ENCODE measurements at regions not wholly inside any gene's neighbourhood (a gene's known extent, or its start where the extent isn't known, plus 50 kb on each side); places are given as distances from the start of the nearest gene placed in this dataset.
"Not testable (repeated sequence)": the region's sequence is repeated elsewhere in the genome, so short reads cannot be mapped to it uniquely, and the experiment has no call there.

DNA sequence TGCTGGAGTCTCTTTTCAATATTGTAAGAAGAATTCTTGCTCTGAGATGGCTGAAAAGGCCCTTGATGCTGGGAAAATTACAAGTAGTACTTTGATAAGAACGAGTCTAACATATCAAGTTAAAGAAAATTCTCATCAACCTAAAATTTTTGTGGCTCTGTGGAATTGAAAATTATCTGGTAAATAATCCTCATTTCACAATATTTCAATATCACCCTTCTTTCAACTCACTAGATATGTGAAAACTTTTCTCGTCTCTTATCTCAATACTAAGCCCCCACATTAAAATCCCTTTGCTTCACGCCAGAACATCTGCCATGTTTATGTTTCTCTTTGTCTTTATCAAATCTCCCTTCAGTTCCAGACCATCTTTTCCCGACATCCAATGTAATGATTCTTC is 448.8 kb downstream of the ZNF516 start:
- no peak for DNase-seq (ENCODE audit: low read depth, low spot score)

DNA sequence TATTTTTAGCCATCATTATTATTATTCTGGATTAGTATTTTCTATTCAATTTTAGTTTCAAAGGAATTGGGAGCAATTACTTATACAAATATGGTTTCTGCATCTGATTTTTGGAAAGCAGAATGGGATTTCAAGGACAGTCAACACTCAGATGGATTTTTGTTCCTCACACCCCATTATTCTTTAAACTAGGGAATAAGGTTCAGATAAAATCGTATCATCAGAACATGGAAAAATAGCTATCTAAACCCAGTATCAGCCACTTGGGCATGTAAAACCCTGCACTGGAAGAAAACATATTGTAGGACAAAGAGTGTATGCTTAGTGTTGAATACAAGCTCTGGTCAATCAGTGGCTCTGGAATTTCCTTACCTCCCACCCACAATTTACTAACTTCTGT is 452.5 kb downstream of the ZNF516 start:
- no peak for DNase-seq (ENCODE audit: low read depth, low spot score)

DNA sequence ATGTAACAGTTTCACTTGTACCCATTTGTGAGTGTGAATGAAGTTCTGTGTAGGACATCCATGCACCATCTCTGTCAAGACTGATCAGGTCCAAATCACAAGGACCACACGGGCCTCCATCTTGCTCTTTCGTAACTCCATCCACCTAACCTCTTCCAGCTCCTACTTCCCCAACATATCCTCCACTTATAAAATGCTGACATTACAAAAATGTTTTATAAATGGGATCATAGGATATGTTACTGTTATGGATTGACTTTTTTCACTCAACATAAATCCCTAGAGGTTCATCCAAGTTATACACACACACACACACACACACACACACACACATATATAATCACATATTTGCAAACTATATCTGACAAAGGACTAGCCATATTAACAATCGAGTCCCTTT is 476.8 kb downstream of the ZNF516 start:
- no peak for DNase-seq (ENCODE audit: low read depth, low spot score)

DNA sequence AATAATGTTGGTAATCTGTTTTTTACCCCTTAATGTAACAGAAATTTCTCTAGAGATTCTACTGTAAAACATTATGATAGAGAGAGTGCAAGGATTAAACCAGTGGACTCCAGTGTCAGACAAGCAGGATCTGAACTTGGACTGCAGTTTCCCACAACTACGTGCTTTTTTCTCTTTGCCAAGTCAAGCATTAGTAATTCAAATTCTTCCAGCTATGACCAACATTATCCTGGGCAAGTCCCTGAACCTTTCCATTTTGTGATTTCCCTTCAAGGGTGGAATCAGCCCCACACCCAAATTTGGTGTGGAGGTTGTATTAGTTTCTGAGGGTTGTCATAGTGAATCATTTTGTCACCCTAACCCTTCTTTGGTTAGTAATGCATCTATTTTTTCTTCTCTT is 482.0 kb downstream of the ZNF516 start:
- DNase-seq (ENCODE audit: low read depth, low spot score) = no peak

DNA sequence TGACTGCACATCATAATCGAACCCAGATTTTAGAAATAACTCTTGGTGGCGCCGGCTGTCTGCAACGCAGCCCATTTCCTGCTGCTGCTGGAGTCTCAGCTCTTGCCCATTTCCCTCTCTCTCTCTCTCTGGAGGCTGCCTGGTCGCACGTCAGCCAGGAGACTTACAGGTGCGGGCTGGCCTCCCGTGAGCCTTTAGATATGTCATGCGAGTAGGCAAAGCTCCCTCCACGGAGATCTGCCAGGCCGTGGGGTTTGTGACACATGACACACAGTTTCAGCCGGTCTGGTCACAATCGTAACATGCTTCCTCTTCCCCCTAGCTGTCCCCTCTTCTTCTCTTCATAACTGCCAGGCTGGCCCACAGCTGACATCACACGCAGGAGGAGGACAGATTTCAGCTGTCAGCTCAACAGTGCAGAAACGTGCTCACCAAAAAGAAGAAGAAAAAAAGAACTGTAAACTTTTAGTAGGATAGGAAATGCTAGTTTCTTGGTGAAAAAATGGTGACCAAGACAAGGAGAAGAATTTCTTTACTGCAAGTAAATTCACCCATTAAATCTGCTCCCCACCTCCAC is 489.3 kb downstream of the ZNF516 start:
- no peak for DNase-seq (ENCODE audit: low read depth, low spot score)

DNA sequence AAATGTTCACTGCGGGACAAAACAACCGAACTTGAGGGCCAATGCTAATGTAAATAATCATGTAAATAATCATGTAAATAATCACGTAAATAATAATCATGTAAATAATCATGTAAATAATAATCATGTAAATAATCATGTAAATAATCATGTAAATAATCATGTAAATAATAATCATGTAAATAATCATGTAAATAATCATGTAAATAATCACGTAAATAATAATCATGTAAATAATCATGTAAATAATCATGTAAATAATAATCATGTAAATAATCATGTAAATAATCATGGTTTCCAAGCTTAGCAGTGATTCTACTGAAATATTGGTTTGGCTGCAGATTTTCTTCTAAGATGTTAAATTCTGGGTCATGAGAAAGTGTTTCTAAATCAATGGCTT is 507.1 kb downstream of the ZNF516 start:
- DNase-seq (ENCODE audit: low read depth, low spot score) = not testable (repeated sequence)

DNA sequence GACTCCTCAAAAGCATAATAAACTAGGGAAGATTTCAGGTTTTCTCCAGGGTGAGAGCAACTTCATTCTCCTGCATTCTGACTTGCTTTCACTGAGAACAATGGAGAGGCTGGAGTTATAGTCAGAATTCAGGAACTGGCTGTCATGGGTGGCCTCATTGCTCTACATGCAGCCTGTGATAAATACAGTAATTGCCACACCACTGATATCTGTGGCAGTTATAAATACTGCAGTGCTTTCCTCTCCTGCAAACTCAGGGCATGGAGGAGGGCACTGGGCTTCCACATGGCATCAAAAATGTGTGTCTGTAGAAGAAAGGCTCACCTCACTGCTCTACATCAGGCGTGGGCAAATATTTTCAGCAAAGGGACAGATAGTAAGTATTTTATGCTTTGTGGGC is 510.2 kb downstream of the ZNF516 start:
- DNase-seq (ENCODE audit: low read depth, low spot score) = no peak

DNA sequence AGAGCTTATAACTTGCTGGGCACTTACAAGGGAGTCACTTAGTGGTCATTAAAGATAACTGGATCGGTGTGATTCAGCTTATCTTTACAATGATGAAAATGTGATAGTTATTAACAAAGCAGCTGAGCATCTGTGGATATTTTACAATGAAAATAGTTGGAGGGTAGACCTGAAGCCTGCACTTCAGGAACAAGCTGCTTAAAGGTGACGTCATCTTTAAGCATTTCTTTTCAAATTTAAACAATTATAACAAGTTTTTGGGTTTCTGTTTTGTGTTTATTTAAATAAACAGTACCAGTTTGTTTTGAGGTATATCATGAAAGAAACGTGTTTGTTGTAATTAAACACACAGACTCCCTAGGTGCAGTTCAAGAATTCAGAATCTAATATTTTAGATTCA is 513.9 kb downstream of the ZNF516 start:
- DNase-seq (ENCODE audit: low read depth, low spot score) = no peak

DNA sequence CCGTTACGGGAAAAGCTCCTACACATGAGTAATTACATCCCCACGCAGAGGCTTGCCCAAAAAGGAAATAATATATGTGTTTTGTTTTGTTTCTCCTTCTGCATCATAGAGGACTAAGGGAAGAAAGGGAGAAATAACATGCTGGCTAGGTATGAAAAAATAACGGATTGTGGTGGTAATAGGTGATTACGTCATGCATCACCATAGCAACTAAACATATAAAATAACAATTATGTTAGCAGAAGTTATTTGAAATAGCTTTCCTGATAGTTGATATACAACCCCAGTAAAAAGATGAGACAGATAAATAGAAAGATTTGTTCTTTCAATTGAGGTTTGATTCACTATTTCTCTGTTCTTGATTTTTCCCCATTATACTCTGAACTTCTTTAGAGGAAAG is 518.0 kb downstream of the ZNF516 start:
- no peak for DNase-seq (ENCODE audit: low read depth, low spot score)

DNA sequence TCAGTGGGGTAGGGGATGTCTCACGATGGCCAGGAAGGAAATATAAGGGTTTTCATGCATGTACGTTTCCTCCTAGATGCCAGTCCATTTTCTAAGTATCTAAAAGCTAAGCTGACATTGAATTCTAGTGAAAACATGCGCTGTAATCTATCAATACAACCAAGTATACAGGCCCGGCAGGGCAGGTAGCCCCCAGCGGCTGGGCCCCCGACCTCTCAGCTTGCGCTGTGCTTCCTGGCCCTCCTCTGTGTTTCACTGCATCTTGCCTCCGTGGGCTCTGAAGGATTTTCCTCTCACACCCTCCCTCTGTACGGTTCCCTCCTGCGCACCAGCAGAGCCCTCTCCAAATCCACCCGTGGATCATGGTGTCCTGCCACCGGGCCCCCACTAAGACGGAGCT is 524.8 kb downstream of the ZNF516 start:
- DNase-seq (ENCODE audit: low read depth, low spot score) = no peak

DNA sequence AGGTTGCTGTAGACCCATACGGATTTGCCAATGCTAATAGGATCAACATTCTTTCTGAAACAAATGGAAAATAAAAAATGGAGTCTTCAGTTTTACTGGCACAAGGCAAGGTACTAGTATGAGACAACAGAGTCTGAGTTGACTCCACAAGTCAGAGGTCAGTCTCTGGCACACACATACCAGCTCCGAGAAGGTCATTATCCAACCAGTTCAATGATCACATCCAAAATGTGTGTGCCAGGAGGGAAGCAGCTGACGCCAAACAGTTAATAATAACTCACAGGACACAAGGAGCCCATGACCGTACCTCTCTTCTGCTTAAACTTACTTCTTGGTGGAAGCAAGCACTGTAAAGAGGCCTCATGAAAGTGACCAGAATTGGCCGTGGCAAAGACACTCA is 528.6 kb downstream of the ZNF516 start:
- no peak for DNase-seq (ENCODE audit: low read depth, low spot score)

DNA sequence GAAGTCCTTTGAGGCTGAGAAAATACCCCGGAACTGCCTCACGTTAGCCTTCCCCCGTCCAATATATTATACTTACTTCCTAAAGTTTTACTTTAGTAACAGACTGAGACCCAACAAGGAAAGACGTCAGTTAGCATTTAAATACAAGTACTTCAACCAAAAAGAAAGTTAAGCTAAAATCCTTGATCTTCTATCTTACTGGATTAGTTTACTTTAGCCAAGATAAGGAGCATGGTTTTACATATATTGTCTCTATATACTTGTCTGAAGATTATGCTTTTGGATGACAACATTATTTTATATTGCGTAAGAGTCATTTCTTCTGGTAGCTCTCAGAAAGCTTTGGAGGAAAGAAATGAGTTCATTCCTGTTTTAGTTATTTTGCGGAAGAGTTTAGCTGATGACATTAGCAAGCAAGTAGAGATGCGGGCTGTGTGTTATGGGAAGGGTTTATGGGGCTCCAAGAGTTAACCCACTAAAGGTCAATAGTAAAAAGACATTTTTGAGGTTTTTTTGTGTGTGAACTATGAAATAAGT is 532.9 kb downstream of the ZNF516 start:
- no peak for DNase-seq (ENCODE audit: low read depth, low spot score)

DNA sequence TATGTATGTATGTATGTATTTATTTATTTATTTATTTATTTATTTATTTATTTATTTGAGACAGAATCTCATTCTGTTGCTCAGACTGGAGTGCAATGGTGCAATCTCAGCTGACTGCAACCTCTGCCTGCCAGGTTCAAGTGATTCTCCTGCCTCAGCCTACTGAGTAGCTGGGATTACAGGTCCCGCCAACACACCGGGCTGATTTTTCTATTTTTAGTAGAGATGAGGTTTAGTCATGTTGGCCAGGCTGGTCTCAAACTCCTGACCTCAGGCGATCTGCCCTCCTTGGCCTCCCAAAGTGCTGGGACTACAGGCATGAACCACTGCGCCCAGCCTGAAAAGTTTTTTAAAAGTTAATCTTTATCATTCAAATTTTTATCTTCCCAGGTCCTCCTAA is 532.9 kb upstream of the SMIM21 start:
- not testable (repeated sequence) for DNase-seq (ENCODE audit: low read depth, low spot score)

DNA sequence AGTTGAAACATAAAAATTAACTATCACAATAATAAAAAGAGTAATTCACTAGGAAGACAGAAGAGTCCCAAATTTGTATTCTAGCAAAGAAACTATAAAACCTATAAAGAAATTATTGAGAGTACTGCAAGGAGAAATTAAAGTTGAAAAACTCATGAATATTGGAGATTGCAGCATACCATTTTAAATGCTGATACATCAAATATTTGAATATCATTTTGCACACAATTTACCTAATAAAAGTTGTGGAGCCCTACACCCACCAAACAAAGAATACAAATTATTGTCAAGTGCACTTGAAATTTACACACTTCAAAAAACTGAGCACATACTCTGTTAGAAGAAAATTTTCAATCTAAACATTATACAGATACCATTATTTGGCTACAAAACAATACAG is 531.6 kb upstream of the SMIM21 start:
- no peak for DNase-seq (ENCODE audit: low read depth, low spot score)

DNA sequence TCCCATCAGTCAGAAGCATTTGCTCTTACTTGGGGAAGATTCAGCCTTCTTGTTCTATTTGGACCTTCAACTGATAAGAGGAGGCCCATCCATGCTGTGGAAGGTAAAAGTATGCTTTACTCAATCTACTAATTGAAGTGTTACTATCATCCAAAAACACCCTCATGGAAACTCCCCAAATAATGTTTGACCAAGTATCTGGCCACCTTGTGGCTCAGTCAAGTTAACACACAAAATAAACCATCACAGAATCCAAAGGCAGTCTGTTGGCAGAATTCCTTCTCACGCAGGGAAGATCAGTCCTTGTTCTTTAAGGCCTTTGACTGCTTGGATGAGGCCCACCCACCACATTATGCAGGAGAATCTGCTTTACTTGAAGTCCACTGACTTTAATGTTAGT is 531.2 kb upstream of the SMIM21 start:
- DNase-seq (ENCODE audit: low read depth, low spot score) = no peak

DNA sequence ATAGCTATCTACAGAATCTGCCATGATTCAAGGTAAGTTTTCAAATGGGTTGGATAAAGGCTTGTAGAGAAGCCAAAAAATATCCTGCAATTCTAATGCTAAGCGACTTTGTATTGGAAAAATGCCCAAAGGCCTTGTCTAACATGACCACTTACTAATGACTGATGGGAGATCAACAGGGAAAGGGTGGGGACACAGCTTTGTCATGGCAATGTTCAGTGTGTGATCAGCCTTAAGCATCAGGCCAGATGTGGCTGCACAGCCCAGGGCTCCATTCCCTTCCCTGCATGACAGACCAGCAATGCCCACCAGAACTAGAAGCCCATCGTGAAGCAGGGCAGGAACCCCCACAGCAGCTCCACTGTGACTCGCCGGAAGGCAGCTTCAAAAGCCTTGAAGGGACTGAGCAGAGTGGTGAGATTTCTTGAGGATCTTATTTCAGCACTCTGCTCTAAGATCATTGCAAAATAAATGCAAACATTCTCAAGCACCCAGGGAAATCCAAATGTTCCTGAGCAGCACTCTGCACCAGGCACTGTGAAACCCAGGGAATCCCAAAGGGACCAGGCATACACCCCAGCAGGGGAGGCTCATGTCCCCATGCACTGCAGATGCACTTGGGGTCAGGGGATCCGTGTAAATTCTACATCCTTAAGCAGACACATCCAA is 517.9 kb upstream of the SMIM21 start:
- DNase-seq (ENCODE audit: low read depth, low spot score) = no peak

DNA sequence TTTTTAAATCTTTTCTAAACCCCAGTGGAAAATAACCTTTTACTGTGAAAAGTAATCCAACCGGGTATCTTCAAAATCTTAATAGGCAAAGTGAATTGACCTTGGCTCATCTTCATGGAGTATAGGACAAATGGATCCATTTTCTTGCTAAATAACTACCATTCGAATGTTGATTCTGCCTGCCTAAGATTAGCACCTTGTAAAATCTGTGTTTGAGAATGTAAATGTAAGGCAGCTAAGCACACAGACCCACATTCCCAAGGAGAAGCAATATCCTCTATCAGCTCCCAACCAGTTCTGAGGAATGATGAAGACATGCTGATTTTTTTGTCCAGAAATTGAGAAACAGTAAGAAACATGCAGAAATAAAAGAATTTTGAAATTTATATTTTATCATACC is 509.8 kb upstream of the SMIM21 start:
- DNase-seq (ENCODE audit: low read depth, low spot score) = no peak

DNA sequence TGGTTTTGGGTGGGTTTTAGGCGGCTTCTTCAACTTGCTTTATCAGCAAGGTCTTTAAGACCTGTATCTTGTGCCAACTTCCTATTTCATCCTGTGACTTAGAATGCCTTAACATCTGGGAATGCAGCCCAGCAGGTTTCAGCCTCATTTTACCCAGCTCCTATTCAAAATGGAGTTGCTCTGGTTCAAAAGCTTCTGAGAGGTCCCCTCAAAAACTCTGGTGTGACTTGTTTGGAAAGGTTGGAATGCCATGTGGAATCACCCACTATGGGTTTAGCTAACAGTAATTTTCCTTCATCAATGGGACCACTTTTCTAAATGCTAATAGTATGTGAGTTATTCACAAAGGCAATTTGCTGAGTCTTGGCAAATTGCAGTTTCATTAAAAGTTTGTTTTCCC is 509.4 kb upstream of the SMIM21 start:
- DNase-seq (ENCODE audit: low read depth, low spot score) = no peak

DNA sequence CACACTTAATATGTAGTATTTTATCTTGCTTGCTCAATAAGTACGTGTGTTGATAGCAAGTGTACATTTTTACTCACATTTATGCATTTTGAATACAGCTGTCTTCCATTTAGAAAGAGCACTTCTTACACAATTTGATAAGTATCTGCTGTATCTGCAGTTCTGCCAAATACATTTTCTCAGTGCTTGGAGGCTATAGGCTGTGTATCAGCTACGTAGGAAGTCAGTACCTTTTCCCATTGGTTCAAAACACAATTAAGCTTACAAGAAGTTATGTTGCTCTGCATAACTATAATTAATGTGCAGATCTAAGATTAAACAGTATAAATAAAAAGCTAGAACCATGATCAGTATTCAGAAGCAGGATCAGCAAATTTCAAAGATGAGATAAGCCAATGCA is 503.6 kb upstream of the SMIM21 start:
- no peak for DNase-seq (ENCODE audit: low read depth, low spot score)

DNA sequence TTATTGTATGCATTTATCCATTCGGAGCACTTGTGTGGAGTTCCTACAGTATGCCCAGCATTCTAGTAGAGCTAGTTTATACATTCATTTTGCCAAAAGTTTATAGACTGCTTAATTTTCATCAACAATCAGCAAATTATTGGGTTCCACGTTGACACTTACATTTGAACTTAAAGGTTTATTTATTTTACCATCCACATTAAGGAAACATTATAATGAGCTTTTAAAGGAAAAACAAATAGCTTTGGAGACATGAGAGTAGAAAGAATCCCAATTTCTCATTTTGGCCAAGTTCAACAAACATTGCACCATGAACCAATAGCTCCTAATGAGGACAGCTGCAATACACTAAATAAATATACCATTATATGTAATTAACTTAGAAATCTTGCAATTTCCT is 501.2 kb upstream of the SMIM21 start:
- DNase-seq (ENCODE audit: low read depth, low spot score) = no peak

DNA sequence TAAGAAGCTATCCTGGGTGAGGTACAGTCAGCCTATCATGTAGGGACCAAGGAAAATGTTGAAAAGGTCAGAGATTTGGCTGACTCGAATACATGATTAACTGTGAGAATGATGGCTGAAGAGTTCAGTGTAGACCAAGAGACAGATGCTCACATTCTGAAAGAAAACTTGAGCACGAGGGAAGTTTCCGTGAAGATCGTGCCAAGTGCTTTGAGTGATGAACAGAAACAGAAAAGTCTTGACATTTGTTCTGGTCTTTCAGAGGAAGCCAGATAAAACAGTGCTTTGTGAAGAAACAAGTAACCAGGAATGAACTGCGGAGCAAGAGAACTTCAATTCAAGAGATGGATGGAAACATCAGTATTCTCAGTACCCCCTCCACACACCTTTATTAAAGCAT is 500.3 kb upstream of the SMIM21 start:
- DNase-seq (ENCODE audit: low read depth, low spot score) = no peak

DNA sequence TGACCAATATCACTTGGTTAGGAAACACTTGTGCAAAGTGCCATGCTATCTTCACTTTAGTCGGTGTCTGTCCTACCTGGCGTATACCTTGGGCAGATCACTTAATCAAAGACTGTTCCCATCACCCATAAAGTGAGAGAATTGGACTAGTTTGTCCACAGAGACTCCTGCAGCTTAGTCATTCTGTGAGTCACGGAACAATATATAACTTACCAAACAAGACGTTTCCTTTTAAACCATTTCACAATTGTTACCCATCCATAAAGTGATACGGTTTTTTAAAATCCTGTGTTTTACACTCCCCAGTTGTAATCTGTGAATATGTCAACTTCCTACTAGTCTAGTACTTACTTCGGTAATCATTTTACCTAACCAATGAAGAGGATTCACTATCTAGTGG is 499.3 kb upstream of the SMIM21 start:
- no peak for DNase-seq (ENCODE audit: low read depth, low spot score)

DNA sequence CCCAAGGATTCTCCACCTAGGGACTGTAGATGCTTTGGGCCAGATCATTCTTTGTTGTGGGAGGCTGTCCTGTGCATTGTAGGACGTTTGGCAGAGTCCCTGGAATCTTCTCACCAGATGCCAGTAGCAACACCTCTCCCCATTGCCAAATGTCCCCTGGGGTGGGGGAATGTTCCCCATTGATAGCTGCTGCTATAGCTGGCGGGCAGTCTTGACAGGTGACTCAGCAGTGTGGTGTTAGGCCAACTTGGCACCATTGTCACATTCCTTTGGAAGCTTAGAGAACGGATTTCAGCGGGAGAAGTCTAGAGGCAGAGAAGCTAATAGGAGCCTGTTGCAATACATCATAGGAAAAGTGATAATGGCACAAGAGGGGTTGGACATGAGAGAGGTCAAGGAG is 495.7 kb upstream of the SMIM21 start:
- no peak for DNase-seq (ENCODE audit: low read depth, low spot score)

DNA sequence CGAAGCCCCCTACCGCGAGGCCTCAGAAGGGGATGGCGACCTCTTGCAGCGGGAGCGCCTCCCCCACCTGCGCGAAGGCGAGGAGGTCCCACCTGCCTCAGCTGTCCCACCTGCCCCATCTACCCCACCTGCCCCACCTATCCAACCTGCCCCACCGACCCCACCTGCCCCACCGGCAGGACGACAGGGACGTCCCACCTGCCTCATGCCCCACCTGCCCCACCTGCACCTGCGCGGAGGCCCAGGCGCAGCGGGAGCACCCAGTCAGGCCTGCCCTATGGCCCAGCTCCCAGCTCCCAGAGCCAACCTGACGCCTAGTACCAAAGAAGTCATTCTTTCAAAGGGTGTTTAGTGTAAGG is 489.1 kb upstream of the SMIM21 start:
- no peak for DNase-seq (ENCODE audit: low read depth, low spot score)

Measured in smooth muscle cell of the brain vasculature (primary cell).